Activated T-helper 9 cell treated with anti-CD3 and anti-CD28 coated beads, Interleukin-2, amount 50 U/mL, for 16 hours (primary cell): ENCODE measurements at regions not wholly inside any gene's neighbourhood (a gene's known extent, or its start where the extent isn't known, plus 50 kb on each side); places are given as distances from the start of the nearest gene placed in this dataset.
"Not testable (repeated sequence)": the region's sequence is repeated elsewhere in the genome, so short reads cannot be mapped to it uniquely, and the experiment has no call there.

ENCODE experiments used
- DNase-seq: peaks from one replicate; pipeline ENCODE4 v3.0.0-alpha.2; 2020; ENCODE audit warnings: low read depth

- DNase-seq: no peak
Observed at GRCh38 chr3:110618512-110619226, 452.9 kb upstream of the NECTIN3 start.

- no peak for DNase-seq
Observed at GRCh38 chr3:110620118-110620517, 451.5 kb upstream of the NECTIN3 start.

DNA sequence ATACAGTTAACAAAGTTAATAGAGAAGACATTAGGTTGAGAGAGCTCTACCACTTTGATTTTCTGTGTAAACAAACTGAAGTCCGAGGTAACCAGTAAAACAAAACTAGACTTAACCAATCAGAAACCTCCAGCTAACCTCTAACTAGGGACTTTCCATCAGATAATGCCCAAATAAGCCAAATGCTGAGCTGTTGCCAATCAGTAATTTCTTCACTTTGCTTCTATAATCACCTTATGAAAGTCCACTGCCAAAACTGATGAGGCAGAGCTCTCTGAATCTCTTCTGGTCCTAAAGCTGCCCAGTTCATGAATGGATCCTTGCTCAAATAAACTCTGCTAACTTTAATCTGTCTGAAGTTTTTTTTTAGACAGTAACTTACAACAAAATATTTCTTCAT is 448.0 kb upstream of the NECTIN3 start:
- DNase-seq: no peak

GRCh38 chr3:110624576-110624975 is 447.0 kb upstream of the NECTIN3 start:
- no peak for DNase-seq

GRCh38 chr3:110625201-110625747 is 446.3 kb upstream of the NECTIN3 start:
- DNase-seq: no peak

GRCh38 chr3:110626652-110627111 is 444.9 kb upstream of the NECTIN3 start:
- DNase-seq: not testable (repeated sequence)

DNA sequence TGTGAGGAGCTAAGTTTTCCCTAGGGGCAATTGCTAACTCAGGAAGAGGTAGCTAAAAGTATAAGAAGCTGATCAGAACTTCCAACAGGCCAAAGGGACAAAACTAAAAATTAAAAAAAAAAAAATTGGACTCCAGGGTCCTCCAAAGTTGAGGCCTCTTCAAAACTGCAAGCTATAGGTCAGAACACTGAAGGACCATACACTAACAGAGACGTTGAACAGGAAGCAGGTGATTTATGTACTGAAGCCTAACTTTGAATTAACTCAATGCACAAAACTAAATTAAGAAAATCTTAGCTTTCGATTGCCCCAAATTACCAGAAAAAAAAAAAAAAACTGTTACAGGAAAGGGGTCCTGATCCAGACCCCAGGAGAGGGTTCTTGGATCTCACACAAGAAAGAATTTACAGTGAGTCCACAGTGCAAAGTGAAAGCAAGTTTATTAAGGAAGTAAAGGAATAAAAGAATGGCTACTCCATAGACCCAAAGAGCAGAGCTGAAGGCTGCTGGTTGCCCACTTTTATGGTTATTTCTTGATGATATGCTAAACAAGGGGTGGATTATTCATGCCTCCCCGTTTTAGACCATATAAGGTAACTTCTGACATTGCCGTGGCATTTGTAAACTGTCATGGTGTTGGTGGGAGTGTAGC is 442.8 kb upstream of the NECTIN3 start:
- no peak for DNase-seq

- DNase-seq: no peak
Observed at GRCh38 chr3:110629917-110630316, 441.7 kb upstream of the NECTIN3 start.

DNA sequence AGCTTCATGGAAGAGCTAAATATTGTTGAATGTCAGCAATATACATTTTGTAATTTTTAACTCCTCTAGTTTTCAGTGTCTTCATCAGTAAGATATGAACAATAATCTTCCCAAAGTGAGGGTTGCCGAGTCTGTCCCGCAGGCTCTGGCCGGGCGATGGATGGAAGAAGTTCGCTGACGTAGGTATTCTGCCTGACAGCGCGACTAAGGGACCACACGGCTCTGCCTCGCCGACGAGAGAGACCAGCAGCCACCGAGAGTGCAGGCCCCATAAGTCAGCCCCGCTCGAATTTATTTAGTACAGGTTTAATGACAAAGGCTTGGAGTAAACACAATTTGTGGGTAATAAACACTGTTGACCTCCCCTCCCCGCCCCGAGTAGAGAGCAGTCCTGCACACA is 427.4 kb upstream of the NECTIN3 start:
- DNase-seq: no peak

DNA sequence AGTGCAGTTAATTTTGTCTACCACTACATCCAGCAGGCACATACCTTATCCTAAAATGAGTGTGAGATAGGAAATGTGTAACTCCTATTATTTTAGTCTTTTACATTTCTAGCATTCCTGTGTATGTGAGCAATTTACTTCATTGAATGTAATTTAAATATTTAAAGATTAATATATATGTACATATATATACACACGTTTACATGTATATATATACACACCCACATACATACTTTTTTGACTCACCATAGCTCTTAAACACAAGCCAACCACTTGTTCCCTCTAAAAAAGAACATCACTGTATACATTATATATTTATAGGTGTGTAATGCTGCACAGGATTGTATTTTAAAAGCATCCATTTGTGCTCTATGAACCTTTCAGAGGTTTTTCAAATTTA is 425.6 kb upstream of the NECTIN3 start:
- DNase-seq: no peak

DNA sequence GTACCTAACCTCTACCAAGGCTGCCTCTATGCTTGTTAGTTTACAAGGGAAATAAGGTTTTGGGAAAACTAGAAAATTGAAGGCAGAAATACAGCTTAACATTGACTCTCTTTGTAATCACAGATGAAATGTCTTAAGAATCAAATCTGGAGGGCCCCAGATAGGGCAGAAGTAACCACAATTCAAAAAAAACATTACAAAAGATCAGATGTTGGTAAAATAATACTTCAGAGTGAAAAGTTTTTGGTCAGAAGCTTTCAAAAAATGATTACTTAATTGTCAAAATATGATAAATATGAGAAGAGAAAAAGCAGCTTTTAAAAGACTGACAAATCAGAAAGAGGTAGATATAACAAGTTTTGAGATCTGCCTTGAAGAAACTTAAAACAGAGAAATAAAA is 425.1 kb upstream of the NECTIN3 start:
- DNase-seq: no peak

GRCh38 chr3:110647586-110647985 is 424.0 kb upstream of the NECTIN3 start:
- no peak for DNase-seq

GRCh38 chr3:110650741-110651140 is 420.9 kb upstream of the NECTIN3 start:
- no peak for DNase-seq

DNA sequence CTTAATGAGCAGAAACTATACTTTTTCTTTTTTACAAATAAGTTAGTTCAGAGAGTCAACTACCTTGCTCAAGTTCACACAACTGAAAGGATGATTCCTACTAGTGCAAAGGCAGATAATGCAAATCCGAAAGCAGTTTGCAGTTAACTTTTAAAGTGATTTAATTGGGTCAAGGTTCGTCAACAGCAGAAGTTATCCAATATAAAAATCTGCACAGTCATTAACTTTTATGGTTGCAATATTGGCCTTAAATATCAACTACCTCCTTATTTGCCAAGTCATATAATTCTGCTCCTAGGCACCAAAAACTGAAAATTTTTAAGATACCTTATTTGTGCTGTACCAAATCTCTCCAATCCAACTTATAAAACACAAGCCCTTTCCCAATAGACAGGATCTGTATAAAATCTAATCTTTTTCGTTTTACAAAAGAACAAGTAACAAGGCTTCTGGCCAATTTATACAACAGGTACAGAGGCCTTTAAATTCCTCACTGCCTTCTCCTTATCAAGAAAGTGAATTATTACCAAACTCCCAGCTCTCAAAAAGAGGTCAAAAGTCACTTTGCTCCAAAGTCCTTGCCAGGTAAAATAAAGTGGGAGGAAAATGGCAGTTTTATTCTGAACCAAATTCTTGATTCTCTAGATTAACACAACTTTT is 416.6 kb upstream of the NECTIN3 start:
- DNase-seq: no peak

DNA sequence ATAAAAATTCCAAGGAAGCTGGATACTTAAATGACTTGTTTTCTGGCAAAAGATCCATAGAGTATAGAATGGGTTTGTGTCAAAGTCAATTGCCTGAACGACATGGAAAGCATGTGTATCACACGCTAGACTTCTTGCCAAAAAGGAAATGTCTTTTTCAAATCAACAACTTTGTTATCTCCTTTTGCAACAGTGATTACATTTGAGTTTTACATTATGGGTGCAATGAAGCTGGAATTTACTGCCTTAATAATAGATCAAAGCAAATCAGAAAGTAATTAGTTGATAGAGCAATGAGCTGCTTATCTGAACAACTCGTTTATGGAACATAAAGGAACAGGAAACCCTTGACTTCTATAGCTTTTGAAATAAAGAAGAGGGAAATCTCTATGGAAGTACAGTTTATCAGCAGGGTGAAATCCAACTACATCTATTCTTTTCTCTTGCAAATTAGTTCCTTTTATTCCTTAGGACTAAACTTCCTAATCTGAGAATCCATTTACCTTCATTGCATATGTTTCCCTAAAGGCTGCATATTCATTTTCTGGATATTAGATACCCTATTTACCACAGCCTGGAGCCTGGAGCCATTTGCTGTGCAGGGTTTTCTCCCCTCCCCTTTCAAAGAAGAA is 415.1 kb upstream of the NECTIN3 start:
- no peak for DNase-seq

GRCh38 chr3:110664148-110664547 is 407.5 kb upstream of the NECTIN3 start:
- no peak for DNase-seq

DNA sequence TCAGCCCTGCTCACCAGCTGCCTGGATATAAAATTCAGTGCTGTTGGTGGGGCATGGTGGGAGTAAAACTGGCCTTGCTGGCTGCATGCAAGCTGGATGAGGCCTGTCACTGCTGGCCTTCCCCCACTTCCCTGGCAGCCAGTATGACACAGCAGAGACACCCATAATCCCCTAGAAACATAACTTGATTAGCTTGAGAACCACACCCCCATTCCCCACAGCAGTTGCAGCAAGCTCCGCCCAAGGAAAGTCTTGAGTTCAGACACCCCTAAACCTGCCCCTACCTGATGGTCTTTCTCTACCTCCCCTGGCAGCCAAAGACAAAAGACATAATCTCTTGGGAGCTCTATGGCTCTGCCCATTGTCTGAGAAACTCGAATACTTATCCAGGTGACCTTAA is 405.1 kb upstream of the NECTIN3 start:
- DNase-seq: no peak

DNA sequence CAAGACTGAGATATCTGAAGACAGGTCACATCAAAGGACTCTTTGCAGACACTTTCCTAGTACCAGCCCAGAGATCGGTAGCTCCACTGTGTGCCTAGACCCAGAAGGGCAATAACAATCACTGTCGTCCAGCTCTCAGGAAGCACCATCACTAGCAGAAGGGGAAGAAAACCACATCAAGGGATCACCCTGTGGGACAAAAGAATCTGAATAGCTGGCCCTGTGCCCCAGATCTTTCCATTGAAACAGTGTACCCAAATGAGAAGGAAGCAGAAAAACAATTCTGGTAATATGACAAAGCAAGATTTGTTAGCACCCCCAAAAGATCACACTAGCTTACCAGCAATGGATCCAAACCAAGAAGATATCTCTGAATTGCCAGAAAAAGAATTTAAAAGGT is 404.4 kb upstream of the NECTIN3 start:
- no peak for DNase-seq

DNA sequence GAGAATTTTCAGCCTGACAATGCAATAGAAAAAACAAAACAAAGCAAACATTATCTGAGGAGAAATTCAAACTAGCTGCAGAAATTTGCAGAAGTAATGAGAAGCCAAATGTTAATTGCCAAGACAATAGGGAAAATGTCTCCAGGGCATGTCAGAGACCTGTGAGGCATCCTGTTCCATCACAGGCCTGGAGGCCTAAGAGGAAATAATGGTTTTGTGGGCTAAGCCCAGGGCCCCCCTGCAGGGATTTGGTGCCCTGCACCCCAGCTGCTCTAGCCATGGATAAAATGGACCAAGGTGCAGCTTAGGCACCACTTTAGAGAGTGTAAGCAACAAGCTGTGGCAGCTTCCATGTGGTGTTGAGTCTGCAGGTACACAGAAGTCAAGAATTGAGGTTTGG is 401.2 kb upstream of the NECTIN3 start:
- DNase-seq: no peak

DNA sequence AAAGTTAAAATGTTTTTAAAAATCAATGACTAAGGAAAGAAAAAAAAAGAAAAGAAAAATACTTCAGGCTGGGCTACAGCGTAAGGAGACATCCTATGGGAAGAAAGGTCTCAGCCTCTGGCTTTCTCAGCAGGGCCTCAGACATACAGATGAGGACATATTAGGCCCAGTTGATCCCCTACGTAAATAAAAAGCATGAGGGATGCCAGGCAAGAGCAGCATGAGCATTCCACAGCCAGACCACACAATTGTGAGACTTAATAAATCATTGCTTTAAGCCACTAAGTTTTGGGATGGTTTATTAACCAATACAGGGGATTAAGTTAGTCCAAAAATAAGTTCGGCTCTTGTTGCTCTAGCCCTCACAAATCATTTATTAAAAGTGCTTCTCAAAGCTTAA is 394.1 kb upstream of the NECTIN3 start:
- DNase-seq: no peak

DNA sequence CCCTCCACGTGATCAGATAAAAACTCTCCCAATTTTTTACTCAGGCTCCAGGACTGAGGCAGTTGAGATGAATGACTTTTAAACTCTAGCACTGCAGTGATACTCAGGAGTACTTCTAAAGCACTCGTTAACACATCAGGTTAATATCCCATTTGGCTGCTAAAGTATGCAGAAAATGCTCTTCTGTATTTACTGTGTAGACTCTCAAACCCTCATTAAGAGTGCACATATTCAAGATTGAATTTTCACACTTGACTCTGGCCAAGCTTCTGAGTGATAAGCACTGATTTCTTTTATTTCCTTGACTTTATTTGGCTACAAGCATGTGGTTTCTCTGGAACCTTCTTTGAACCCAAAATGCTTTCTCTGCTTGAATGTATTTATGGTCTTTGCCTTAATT is 392.3 kb upstream of the NECTIN3 start:
- no peak for DNase-seq

- no peak for DNase-seq
Observed at GRCh38 chr3:110680450-110680849, 391.2 kb upstream of the NECTIN3 start.

DNA sequence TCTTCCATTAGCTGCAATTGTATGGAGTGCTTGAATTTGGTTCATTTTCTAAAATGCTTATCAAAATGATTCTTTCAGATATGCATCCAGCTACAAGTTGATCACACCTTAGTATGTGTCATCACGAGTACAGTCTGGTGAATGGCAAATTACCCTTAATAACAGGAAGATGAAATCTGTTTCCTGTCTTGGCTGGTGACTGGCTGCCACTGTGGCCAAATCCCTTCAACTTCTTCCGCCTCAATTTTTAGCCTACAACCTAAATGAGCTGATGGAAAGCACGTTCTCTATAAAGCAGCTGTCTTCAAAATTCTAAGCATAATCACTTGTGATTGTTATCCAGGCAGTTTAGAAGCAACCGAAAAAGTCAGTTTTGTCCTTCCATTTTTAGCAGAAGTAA is 387.1 kb upstream of the NECTIN3 start:
- DNase-seq: no peak
